ENCODE measurements at regions not wholly inside any gene's neighbourhood (a gene's known extent, or its start where the extent isn't known, plus 50 kb on each side); places are given as distances from the start of the nearest gene placed in this dataset.
A peak's percentile ranks its signal among the peaks of the same experiment; 100 is the strongest.

- Mint-ChIP-seq H3K4me3 (no peak overlapping the region), H3K27ac (no peak overlapping the region), H3K9me3 (no peaks in the 10 kb centered on the region), H3K27me3 (no peaks in the 10 kb centered on the region), H3K4me1 (peaks cover 26% of the 10 kb centered on the region), H3K36me3 (ENCODE audit: low read depth) (no peaks in the 10 kb centered on the region)
- no peak for ATAC-seq (ENCODE audit: low read depth)
- no peak for DNase-seq
- TF ChIP-seq, protein P1, sequence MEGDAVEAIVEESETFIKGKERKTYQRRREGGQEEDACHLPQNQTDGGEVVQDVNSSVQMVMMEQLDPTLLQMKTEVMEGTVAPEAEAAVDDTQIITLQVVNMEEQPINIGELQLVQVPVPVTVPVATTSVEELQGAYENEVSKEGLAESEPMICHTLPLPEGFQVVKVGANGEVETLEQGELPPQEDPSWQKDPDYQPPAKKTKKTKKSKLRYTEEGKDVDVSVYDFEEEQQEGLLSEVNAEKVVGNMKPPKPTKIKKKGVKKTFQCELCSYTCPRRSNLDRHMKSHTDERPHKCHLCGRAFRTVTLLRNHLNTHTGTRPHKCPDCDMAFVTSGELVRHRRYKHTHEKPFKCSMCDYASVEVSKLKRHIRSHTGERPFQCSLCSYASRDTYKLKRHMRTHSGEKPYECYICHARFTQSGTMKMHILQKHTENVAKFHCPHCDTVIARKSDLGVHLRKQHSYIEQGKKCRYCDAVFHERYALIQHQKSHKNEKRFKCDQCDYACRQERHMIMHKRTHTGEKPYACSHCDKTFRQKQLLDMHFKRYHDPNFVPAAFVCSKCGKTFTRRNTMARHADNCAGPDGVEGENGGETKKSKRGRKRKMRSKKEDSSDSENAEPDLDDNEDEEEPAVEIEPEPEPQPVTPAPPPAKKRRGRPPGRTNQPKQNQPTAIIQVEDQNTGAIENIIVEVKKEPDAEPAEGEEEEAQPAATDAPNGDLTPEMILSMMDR (IDR thresholded peaks at IDR 0.05) = no peak
- CTCF ChIA-PET = no interaction called here
- intact Hi-C loops (cut with micrococcal nuclease) = loop anchor here (1.0 kb wide), 1 partner anchor 13 kb away; no protein-coding TSS in a partner anchor
- POLR2A ChIA-PET = no interaction called here
Observed at GRCh38 chr13:42393573-42394360, 121.8 kb downstream of the AKAP11 start.

DNA sequence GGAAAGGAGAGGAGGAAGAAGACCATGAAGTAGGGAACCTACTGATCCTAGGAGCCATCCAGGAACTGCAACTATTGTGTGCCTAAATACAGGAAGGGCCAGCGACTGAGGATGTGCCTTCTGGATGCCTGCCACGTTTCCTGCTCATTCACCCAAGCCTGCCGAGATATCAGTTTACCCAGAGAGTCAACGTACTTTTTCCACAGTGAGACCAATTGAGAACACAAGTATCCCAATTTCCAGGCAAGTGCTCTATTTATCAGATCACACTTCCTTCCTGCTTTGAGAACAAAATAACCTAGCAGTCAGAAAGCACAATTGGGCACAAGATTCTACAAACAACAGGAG is 122.4 kb downstream of the AKAP11 start:
- Mint-ChIP-seq H3K4me1 (peaks cover 26% of the 10 kb centered on the region), H3K27me3 (no peaks in the 10 kb centered on the region), H3K9me3 (no peaks in the 10 kb centered on the region), H3K27ac (no peak overlapping the region), H3K36me3 (ENCODE audit: low read depth) (no peaks in the 10 kb centered on the region), H3K4me3 (no peak overlapping the region)
- intact Hi-C loops (cut with micrococcal nuclease) = loop anchor here (1.0 kb wide), 1 partner anchor 14 kb away; no protein-coding TSS in a partner anchor
- POLR2A ChIA-PET = no interaction called here
- ATAC-seq (ENCODE audit: low read depth) (no peak), DNase-seq (no peak)
- TF ChIP-seq, protein P1 (IDR thresholded peaks at IDR 0.05) = no peak
- CTCF ChIA-PET = no interaction called here

DNA sequence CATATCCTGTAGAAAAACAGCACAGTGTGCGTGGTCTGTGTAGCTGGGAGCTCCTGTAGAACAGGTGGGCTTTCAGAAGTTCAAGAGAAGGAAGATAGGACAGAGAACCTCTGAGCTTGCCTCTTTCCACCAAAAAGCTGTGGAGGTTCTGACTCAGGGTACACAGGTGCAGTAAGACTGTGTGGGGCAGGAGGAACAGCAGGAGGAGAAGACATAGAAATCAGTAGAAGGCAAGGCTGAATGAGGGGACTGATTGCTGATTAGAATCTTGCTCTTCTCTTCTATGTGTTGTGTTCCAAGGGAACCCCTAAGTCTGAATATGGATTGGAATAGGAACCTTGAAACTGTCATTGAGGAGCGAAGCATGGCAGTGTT is 122.7 kb downstream of the AKAP11 start:
- POLR2A ChIA-PET = no interaction called here
- Mint-ChIP-seq H3K9me3 (no peaks in the 10 kb centered on the region), H3K4me1 (peaks cover 26% of the 10 kb centered on the region), H3K4me3 (no peak overlapping the region), H3K27me3 (no peaks in the 10 kb centered on the region), H3K27ac (peak overlapping the region; percentile 57), H3K36me3 (ENCODE audit: low read depth) (no peaks in the 10 kb centered on the region)
- CTCF ChIA-PET = no interaction called here
- ATAC-seq (ENCODE audit: low read depth) (no peak), DNase-seq (no peak)
- intact Hi-C loops (cut with micrococcal nuclease) = loop anchor here (1.0 kb wide), 1 partner anchor 14 kb away; no protein-coding TSS in a partner anchor
- TF ChIP-seq, protein P1 (IDR thresholded peaks at IDR 0.05) = no peak

- peaks cover 26% of the 10 kb centered on the region for H3K4me1 Mint-ChIP-seq
- DNase-seq (no peak), ATAC-seq (ENCODE audit: low read depth) (no peak)
- H3K27me3 Mint-ChIP-seq = no peaks in the 10 kb centered on the region
- H3K27ac Mint-ChIP-seq = peak overlapping the region; percentile 57
- intact Hi-C loops (cut with micrococcal nuclease) = no loop called here
- TF ChIP-seq, protein P1 (IDR thresholded peaks at IDR 0.05) = no peak
- H3K9me3 Mint-ChIP-seq = no peaks in the 10 kb centered on the region
- CTCF ChIA-PET = no interaction called here
- H3K4me3 Mint-ChIP-seq = no peak overlapping the region
- POLR2A ChIA-PET = interaction anchor here (1.5 to 2.2 kb wide), 3 partner anchors 11 to 18 kb away, joined by 3 to 7 read pairs (median 7); no protein-coding TSS in a partner anchor
- H3K36me3 Mint-ChIP-seq (ENCODE audit: low read depth) = no peaks in the 10 kb centered on the region
Observed at GRCh38 chr13:42395086-42395821, 123.3 kb downstream of the AKAP11 start.

DNA sequence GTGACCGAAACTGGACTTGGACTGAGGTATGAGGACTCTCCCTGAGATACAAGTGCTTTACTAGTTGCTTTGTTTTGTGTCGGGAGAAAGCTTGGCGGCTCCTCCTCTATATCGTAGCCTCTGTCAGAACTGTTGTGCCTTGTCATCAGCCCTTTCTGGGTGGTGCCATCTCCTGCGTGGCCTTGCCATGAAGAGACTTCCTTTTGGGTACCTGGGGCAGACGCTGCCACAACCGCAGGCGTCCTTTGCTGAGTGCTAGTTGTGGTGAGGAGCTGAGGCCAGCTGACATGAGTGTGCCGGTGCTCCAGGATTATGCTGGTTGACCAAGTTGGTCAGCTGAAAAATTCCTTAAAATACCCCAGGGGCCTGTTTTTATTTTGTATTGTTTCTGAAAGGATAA is 124.5 kb downstream of the AKAP11 start:
- ATAC-seq (ENCODE audit: low read depth) = peak; percentile 83
- no peaks in the 10 kb centered on the region for H3K27me3 Mint-ChIP-seq
- no peaks in the 10 kb centered on the region for H3K36me3 Mint-ChIP-seq (ENCODE audit: low read depth)
- H3K9me3 Mint-ChIP-seq = no peaks in the 10 kb centered on the region
- peaks cover 26% of the 10 kb centered on the region for H3K4me1 Mint-ChIP-seq
- TF ChIP-seq, protein P1 (IDR thresholded peaks at IDR 0.05) = no peak
- CTCF ChIA-PET = no interaction called here
- peak overlapping the region; percentile 64 for H3K27ac Mint-ChIP-seq
- DNase-seq = no peak
- POLR2A ChIA-PET = interaction anchor here (1.5 to 2.2 kb wide), 3 partner anchors 12 to 19 kb away, joined by 3 to 7 read pairs (median 7); no protein-coding TSS in a partner anchor
- intact Hi-C loops (cut with micrococcal nuclease) = loop anchor here (1.0 to 2.0 kb wide), 2 partner anchors 9 to 16 kb away; no protein-coding TSS in a partner anchor
- peak overlapping the region; percentile 39 for H3K4me3 Mint-ChIP-seq

Data from activated B cell treated with CpG ODN at 0.5 μM for 24 hours (primary cell).